ENCODE measurements at regions not wholly inside any gene's neighbourhood (a gene's known extent, or its start where the extent isn't known, plus 50 kb on each side); places are given as distances from the start of the nearest gene placed in this dataset.

DNA sequence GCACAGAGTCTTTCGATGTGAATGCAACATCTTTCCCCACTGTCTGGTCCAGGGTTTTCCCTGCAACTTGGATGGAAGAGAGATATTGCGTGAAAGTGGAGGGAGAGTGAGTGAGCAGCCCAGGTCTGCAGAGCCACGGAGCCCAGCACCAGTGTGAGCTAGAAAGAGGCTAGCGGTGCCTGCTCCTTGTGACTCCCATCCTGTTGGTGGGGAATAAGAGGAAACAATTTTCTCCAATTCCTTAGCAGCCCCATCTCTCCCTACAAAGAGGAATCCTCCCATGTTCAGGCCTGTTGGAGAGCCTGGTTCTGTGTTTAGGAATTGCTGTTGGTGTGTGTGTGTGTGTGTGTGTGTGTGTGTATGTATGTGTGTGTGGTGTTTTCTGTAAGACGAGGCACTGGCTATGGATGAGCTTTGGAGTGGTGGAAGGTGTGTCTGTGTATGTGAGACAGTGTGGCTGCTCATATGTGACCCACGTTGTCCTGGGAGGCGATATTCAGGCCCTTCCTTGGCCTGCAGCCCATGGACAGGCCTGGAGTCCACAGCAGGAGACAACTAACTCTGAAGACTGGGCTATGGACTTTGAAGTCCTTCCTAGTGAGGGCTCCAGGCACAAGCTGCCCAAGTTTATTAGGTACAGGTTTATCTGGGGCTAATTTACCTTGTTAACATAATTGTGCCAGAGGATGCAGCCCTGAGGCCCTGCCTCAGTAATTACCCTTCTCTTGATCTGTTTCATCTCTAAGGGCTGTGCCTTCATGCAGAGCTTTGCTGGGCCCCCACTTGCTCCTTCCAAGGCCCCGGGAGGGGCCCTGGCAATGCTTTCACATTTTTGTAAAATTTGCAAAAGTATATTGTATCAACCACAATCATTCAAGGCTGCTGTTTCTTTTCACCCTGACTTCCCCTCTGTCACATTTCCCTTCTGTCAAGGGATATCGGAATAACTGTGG, 88.6 kb upstream of the HAAO start:
- no peak overlapping the region for H3K4me3 ChIP-seq
- peak overlapping the region; percentile 24 to 52 (median 32) for H3K27ac ChIP-seq
- no peaks in the 10 kb centered on the region for H3K27me3 ChIP-seq
- intact Hi-C loops (cut with DNase I; ENCODE audit: low total_unique reads) (no loop called here), in situ Hi-C loops (cut with MboI; ENCODE audit: low pct_ligation_motif_present in 1 of 4, low pct_unique_long_range_greater_than_20kb in 1 of 4, low sequenced_read_pairs in 3 of 4) (no loop called here)
- WGBS, 2 donors (ENCODE audit: low coverage in 1 of 2) = 81 to 83% methylated on average over 1 to 8 of the region's 9 CpGs
- H3K9me3 ChIP-seq = no peaks in the 10 kb centered on the region
- no peak for DNase-seq
- TF ChIP-seq POLR2A (IDR thresholded peaks at IDR 0.05) (no peak), POLR2AphosphoS5 (IDR thresholded peaks at IDR 0.05) (no peak), EP300 (IDR thresholded peaks at IDR 0.05; ENCODE audit: low read depth) (no peak)
- TF ChIP-seq, protein P1, sequence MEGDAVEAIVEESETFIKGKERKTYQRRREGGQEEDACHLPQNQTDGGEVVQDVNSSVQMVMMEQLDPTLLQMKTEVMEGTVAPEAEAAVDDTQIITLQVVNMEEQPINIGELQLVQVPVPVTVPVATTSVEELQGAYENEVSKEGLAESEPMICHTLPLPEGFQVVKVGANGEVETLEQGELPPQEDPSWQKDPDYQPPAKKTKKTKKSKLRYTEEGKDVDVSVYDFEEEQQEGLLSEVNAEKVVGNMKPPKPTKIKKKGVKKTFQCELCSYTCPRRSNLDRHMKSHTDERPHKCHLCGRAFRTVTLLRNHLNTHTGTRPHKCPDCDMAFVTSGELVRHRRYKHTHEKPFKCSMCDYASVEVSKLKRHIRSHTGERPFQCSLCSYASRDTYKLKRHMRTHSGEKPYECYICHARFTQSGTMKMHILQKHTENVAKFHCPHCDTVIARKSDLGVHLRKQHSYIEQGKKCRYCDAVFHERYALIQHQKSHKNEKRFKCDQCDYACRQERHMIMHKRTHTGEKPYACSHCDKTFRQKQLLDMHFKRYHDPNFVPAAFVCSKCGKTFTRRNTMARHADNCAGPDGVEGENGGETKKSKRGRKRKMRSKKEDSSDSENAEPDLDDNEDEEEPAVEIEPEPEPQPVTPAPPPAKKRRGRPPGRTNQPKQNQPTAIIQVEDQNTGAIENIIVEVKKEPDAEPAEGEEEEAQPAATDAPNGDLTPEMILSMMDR (IDR thresholded peaks at IDR 0.05) = no peak
- H3K36me3 ChIP-seq = no peaks in the 10 kb centered on the region
- H3K4me1 ChIP-seq = peaks cover 0 to 24% (median 0%) of the 10 kb centered on the region in 4 donors

GRCh38 chr2:42879913-42880737, 87.7 kb upstream of the HAAO start:
- H3K9me3 ChIP-seq = no peaks in the 10 kb centered on the region
- H3K27me3 ChIP-seq = no peaks in the 10 kb centered on the region
- H3K36me3 ChIP-seq = no peaks in the 10 kb centered on the region
- TF ChIP-seq POLR2A (IDR thresholded peaks at IDR 0.05) (no peak), EP300 (IDR thresholded peaks at IDR 0.05; ENCODE audit: low read depth) (no peak), POLR2AphosphoS5 (IDR thresholded peaks at IDR 0.05) (no peak)
- TF ChIP-seq, protein P1 (IDR thresholded peaks at IDR 0.05) = no peak
- 75 to 82% methylated on average over 5 to 18 of the region's 18 CpGs for WGBS, 2 donors (ENCODE audit: low coverage in 1 of 2)
- in situ Hi-C loops (cut with MboI; ENCODE audit: low pct_ligation_motif_present in 1 of 4, low pct_unique_long_range_greater_than_20kb in 1 of 4, low sequenced_read_pairs in 3 of 4) = no loop called here
- no peak overlapping the region for H3K4me3 ChIP-seq
- no peak for DNase-seq
- intact Hi-C loops (cut with DNase I; ENCODE audit: low total_unique reads) = no loop called here
- peak overlapping the region; percentile 24 to 52 (median 32) for H3K27ac ChIP-seq
- peaks cover 0 to 33% (median 4%) of the 10 kb centered on the region in 4 donors for H3K4me1 ChIP-seq

- in situ Hi-C loops (cut with MboI; ENCODE audit: low pct_ligation_motif_present in 1 of 4, low pct_unique_long_range_greater_than_20kb in 1 of 4, low sequenced_read_pairs in 3 of 4) = no loop called here
- no peak overlapping the region for H3K4me3 ChIP-seq
- H3K36me3 ChIP-seq = no peaks in the 10 kb centered on the region
- 72% methylated on average over 6 of the region's 6 CpGs; no CpG with 5 or more reads in 1 of the 2 donors for WGBS, 2 donors (ENCODE audit: low coverage in 1 of 2)
- intact Hi-C loops (cut with DNase I; ENCODE audit: low total_unique reads) = no loop called here
- no peak for DNase-seq
- H3K27ac ChIP-seq = peak overlapping the region; percentile 8 to 52 (median 28)
- H3K4me1 ChIP-seq = peaks cover 0 to 41% (median 8%) of the 10 kb centered on the region in 4 donors
- H3K27me3 ChIP-seq = no peaks in the 10 kb centered on the region
- H3K9me3 ChIP-seq = no peaks in the 10 kb centered on the region
- TF ChIP-seq, protein P1 (IDR thresholded peaks at IDR 0.05) = no peak
- TF ChIP-seq EP300 (IDR thresholded peaks at IDR 0.05; ENCODE audit: low read depth) (no peak), POLR2AphosphoS5 (IDR thresholded peaks at IDR 0.05) (no peak), POLR2A (IDR thresholded peaks at IDR 0.05) (no peak)
Measured at GRCh38 chr2:42879121-42879705, 86.8 kb upstream of the HAAO start.

- in situ Hi-C loops (cut with MboI; ENCODE audit: low pct_ligation_motif_present in 1 of 4, low pct_unique_long_range_greater_than_20kb in 1 of 4, low sequenced_read_pairs in 3 of 4) = no loop called here
- intact Hi-C loops (cut with DNase I; ENCODE audit: low total_unique reads) = no loop called here
- peak overlapping the region in 3 of 4 donors; percentile 8 to 52 (median 43) for H3K27ac ChIP-seq
Measured at GRCh38 chr2:42878581-42878980, 86.2 kb upstream of the HAAO start.

More at GRCh38 chr2:42878581-42878980, 86.2 kb upstream of the HAAO start:
- DNase-seq = no peak
- no peaks in the 10 kb centered on the region for H3K9me3 ChIP-seq
- 89 to 100% methylated on average over 1 to 4 of the region's 4 CpGs for WGBS, 2 donors (ENCODE audit: low coverage in 1 of 2)
- no peak overlapping the region for H3K4me3 ChIP-seq
- TF ChIP-seq EP300 (IDR thresholded peaks at IDR 0.05; ENCODE audit: low read depth) = no peak
- TF ChIP-seq, protein P1 (IDR thresholded peaks at IDR 0.05) = no peak
- no peak for TF ChIP-seq POLR2A (IDR thresholded peaks at IDR 0.05)
- TF ChIP-seq POLR2AphosphoS5 (IDR thresholded peaks at IDR 0.05) = no peak
- peaks cover 0 to 41% (median 8%) of the 10 kb centered on the region in 4 donors for H3K4me1 ChIP-seq
- no peaks in the 10 kb centered on the region for H3K27me3 ChIP-seq
- H3K36me3 ChIP-seq = no peaks in the 10 kb centered on the region

Measured in transverse colon (tissue), 4 donors.